ENCODE measurements at regions not wholly inside any gene's neighbourhood (a gene's known extent, or its start where the extent isn't known, plus 50 kb on each side); places are given as distances from the start of the nearest gene placed in this dataset.

- no peak for DNase-seq
These were observed 1398.6 kb downstream of the MRPL39 start for GRCh38 chr21:24208562-24209260.

GRCh38 chr21:24205319-24205718, 1402.0 kb downstream of the MRPL39 start:
- DNase-seq, result no peak

- no peak for DNase-seq
These were observed 1402.6 kb downstream of the MRPL39 start for GRCh38 chr21:24204641-24205040.

GRCh38 chr21:24200052-24200451, 1407.2 kb downstream of the MRPL39 start:
- no peak for DNase-seq

GRCh38 chr21:24197923-24198322, 1409.4 kb downstream of the MRPL39 start:
- DNase-seq, result no peak

- no peak for DNase-seq
These were observed 1410.1 kb downstream of the MRPL39 start for GRCh38 chr21:24197132-24197643.

GRCh38 chr21:24188506-24188905, 1418.8 kb downstream of the MRPL39 start:
- no peak for DNase-seq

GRCh38 chr21:24183077-24183476, 1424.2 kb downstream of the MRPL39 start:
- DNase-seq, result peak; percentile 11

GRCh38 chr21:24179110-24179509, 1428.2 kb downstream of the MRPL39 start:
- DNase-seq, result no peak

- no peak for DNase-seq
These were observed 1432.2 kb downstream of the MRPL39 start for GRCh38 chr21:24175106-24175505.

GRCh38 chr21:24171736-24172135, 1435.5 kb downstream of the MRPL39 start:
- no peak for DNase-seq

- no peak for DNase-seq
These were observed 1443.7 kb downstream of the MRPL39 start for GRCh38 chr21:24163539-24163938.

GRCh38 chr21:24160528-24160927, 1446.8 kb downstream of the MRPL39 start:
- no peak for DNase-seq

- DNase-seq, result no peak
These were observed 1454.1 kb downstream of the MRPL39 start for GRCh38 chr21:24153137-24153536.

- DNase-seq, result no peak
These were observed 1456.5 kb downstream of the MRPL39 start for GRCh38 chr21:24150753-24151152.

- no peak for DNase-seq
These were observed 1458.8 kb downstream of the MRPL39 start for GRCh38 chr21:24148461-24148860.

- DNase-seq, result no peak
These were observed 1459.6 kb downstream of the MRPL39 start for GRCh38 chr21:24147674-24148073.

GRCh38 chr21:24131056-24131455, 1476.2 kb downstream of the MRPL39 start:
- DNase-seq, result no peak

GRCh38 chr21:24127651-24128050, 1479.6 kb downstream of the MRPL39 start:
- DNase-seq, result peak; percentile 9

- no peak for DNase-seq
These were observed 1483.5 kb downstream of the MRPL39 start for GRCh38 chr21:24123785-24124184.

GRCh38 chr21:24118738-24119459, 1488.4 kb downstream of the MRPL39 start:
- DNase-seq, result no peak

- DNase-seq, result no peak
These were observed 1492.1 kb downstream of the MRPL39 start for GRCh38 chr21:24115141-24115540.

- no peak for DNase-seq
These were observed 1495.3 kb downstream of the MRPL39 start for GRCh38 chr21:24112020-24112419.

GRCh38 chr21:24110846-24111245, 1496.4 kb downstream of the MRPL39 start:
- DNase-seq, result no peak

All from hindlimb muscle (tissue), 1 donor.